Neural progenitor cell (in vitro differentiated cells): ENCODE measurements at regions not wholly inside any gene's neighbourhood (a gene's known extent, or its start where the extent isn't known, plus 50 kb on each side); places are given as distances from the start of the nearest gene placed in this dataset.

Experiments used
- DNase-seq: peaks from one replicate; pipeline ENCODE4 v3.0.0-alpha.2; 2016; ENCODE audit warnings: low spot score
- H2AFZ ChIP-seq: fragments of 200-600 bp; sonication (generic); replicated peaks from 2 replicates; pipeline ENCODE4 v1.6.1; 2016; ENCODE audit warnings: antibody characterized with exemption
- H3F3A ChIP-seq: fragments of 200-600 bp; sonication (generic); 2 replicates; pipeline ENCODE4 v1.6.1; 2016; ENCODE audit warnings: antibody characterized with exemption, low read depth
- H3K27ac ChIP-seq: fragments of 200-600 bp; sonication (generic); 2 replicates; pipeline ENCODE4 v1.5.1; 2016; ENCODE audit warnings: mild to moderate bottlenecking
- H3K27me3 ChIP-seq: fragments of 200-600 bp; sonication (generic); 2 replicates; pipeline ENCODE4 v1.6.1; 2016; ENCODE audit warnings: mild to moderate bottlenecking, moderate library complexity
- H3K36me3 ChIP-seq: fragments of 200-600 bp; sonication (generic); 2 replicates; pipeline ENCODE4 v1.5.1; 2016
- H3K4me1 ChIP-seq: fragments of 200-600 bp; sonication (generic); 2 replicates; pipeline ENCODE4 v1.6.1; 2016; ENCODE audit warnings: mixed run types
- H3K4me2 ChIP-seq: fragments of 200-600 bp; sonication (generic); 2 replicates; pipeline ENCODE4 v1.6.1; 2016
- H3K4me3 ChIP-seq: fragments of 200-600 bp; sonication (generic); 2 replicates; pipeline ENCODE4 v1.5.1; 2016
- H3K79me2 ChIP-seq: fragments of 200-600 bp; sonication (generic); 2 replicates; pipeline ENCODE4 v1.6.1; 2016; ENCODE audit warnings: low read depth
- H3K9ac ChIP-seq: fragments of 200-600 bp; sonication (generic); 2 replicates; pipeline ENCODE4 v1.6.1; 2016
- H3K9me3 ChIP-seq: fragments of 200-600 bp; sonication (generic); 2 replicates; pipeline ENCODE4 v1.5.1; 2016; ENCODE audit warnings: low read depth
- H4K20me1 ChIP-seq: fragments of 200-600 bp; sonication (generic); 2 replicates; pipeline ENCODE4 v1.6.1; 2016; ENCODE audit warnings: low read depth
- H3K27ac Mint-ChIP-seq: 3 replicates; pipeline ENCODE4 v1.8.0; 2021; ENCODE audit warnings: mixed read lengths
- H3K27me3 Mint-ChIP-seq: 2 replicates; pipeline ENCODE4 v1.8.0; 2022; ENCODE audit warnings: low read depth, mild to moderate bottlenecking, inconsistent platforms, moderate library complexity, mixed read lengths; ENCODE audit not compliant: insufficient read depth
- H3K36me3 Mint-ChIP-seq: 3 replicates; pipeline ENCODE4 v1.8.0; 2021; ENCODE audit warnings: mixed read lengths
- H3K4me1 Mint-ChIP-seq: 3 replicates; pipeline ENCODE4 v1.8.0; 2021; ENCODE audit warnings: mixed read lengths
- H3K4me3 Mint-ChIP-seq: 3 replicates; pipeline ENCODE4 v1.8.0; 2021; ENCODE audit warnings: mild to moderate bottlenecking, moderate library complexity, mixed read lengths
- H3K9me3 Mint-ChIP-seq: 3 replicates; pipeline ENCODE4 v1.8.0; 2020; ENCODE audit warnings: mixed read lengths
- EZH2 ChIP-seq: fragments of 200-600 bp; sonication (generic); IDR thresholded peaks from 2 replicates; pipeline ENCODE4 v1.6.1; 2017; ENCODE audit warnings: antibody characterized with exemption, mild to moderate bottlenecking, moderate library complexity
- EZH2phosphoT487 ChIP-seq: fragments of 200-600 bp; sonication (generic); IDR thresholded peaks from 2 replicates; pipeline ENCODE4 v1.6.1; 2017; ENCODE audit warnings: antibody characterized with exemption
- TF ChIP-seq, protein P1 (sequence below): fragments of 200-600 bp; sonication (generic); IDR thresholded peaks from 2 replicates; pipeline ENCODE4 v1.5.1; 2017; ENCODE audit warnings: antibody characterized with exemption, mild to moderate bottlenecking

DNA sequence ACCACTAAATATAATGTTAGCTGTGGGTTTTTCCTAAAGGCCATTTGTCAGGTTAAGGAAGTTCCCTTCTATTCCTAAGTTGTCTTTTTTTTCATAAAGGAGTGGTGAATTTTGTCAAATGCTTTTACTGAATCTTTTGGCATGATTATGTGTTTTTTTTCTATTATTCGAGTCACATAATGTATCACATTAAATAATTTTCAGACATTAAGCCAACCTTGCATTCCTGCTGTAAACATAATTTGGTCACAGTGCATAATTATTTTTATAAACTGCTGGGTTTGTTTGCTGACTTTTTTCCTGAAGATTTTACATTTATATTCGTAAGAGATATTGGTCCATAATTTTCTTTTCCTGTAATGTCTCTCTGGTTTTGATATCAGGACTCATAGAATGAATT is 101.8 kb upstream of the SPRED1 start:
- H3K9ac ChIP-seq: no peak overlapping the region
- Mint-ChIP-seq H3K4me1 (peaks cover 7% of the 10 kb centered on the region), H3K27ac (no peak overlapping the region), H3K27me3 (no peaks in the 10 kb centered on the region), H3K36me3 (peaks cover 1% of the 10 kb centered on the region), H3K4me3 (no peak overlapping the region), H3K9me3 (peaks cover 34% of the 10 kb centered on the region)
- no peaks in the 10 kb centered on the region for H3K36me3 ChIP-seq
- no peak for DNase-seq
- peaks cover 2% of the 10 kb centered on the region for H3F3A ChIP-seq
- H3K4me3 ChIP-seq: no peak overlapping the region
- no peaks in the 10 kb centered on the region for H3K79me2 ChIP-seq
- no peak overlapping the region for H3K27ac ChIP-seq
- no peaks in the 10 kb centered on the region for H3K27me3 ChIP-seq
- TF ChIP-seq, protein P1, sequence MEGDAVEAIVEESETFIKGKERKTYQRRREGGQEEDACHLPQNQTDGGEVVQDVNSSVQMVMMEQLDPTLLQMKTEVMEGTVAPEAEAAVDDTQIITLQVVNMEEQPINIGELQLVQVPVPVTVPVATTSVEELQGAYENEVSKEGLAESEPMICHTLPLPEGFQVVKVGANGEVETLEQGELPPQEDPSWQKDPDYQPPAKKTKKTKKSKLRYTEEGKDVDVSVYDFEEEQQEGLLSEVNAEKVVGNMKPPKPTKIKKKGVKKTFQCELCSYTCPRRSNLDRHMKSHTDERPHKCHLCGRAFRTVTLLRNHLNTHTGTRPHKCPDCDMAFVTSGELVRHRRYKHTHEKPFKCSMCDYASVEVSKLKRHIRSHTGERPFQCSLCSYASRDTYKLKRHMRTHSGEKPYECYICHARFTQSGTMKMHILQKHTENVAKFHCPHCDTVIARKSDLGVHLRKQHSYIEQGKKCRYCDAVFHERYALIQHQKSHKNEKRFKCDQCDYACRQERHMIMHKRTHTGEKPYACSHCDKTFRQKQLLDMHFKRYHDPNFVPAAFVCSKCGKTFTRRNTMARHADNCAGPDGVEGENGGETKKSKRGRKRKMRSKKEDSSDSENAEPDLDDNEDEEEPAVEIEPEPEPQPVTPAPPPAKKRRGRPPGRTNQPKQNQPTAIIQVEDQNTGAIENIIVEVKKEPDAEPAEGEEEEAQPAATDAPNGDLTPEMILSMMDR: no peak
- TF ChIP-seq EZH2phosphoT487 (no peak), EZH2 (no peak)
- peaks cover 8% of the 10 kb centered on the region for H3K4me1 ChIP-seq
- peaks cover 5% of the 10 kb centered on the region for H3K9me3 ChIP-seq
- H3K4me2 ChIP-seq: no peak overlapping the region
- no peak overlapping the region for H2AFZ ChIP-seq
- no peaks in the 10 kb centered on the region for H4K20me1 ChIP-seq

DNA sequence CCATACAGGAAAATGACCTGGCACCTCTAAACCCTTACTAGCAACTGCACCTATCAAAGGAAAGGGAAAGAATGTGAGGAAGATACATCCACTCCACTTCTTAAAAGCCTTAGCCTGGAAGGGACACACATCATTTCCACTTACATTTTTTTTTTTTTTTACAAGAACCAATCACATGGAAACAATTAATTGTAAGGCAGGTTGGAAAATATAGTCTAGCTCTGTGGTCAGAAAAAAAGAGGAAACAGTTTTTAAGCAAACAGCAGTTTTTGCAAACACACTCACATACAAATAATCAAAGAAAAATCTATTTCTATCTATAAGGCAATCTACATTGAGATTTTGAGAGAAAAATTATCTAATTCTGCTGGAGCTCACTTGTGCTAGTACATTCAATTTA is 98.9 kb upstream of the SPRED1 start:
- DNase-seq: no peak
- H3K36me3 Mint-ChIP-seq: peaks cover 1% of the 10 kb centered on the region
- TF ChIP-seq, protein P1: no peak
- TF ChIP-seq EZH2 (no peak), EZH2phosphoT487 (no peak)
- no peak overlapping the region for H3K27ac Mint-ChIP-seq
- no peaks in the 10 kb centered on the region for H4K20me1 ChIP-seq
- H3K27me3 Mint-ChIP-seq: peaks cover 2% of the 10 kb centered on the region
- H3K4me2 ChIP-seq: no peak overlapping the region
- no peak overlapping the region for H3K4me3 Mint-ChIP-seq
- no peaks in the 10 kb centered on the region for H3K36me3 ChIP-seq
- H3K4me1 Mint-ChIP-seq: peaks cover 3% of the 10 kb centered on the region
- H3K27me3 ChIP-seq: no peaks in the 10 kb centered on the region
- no peaks in the 10 kb centered on the region for H3F3A ChIP-seq
- H2AFZ ChIP-seq: no peak overlapping the region
- no peak overlapping the region for H3K27ac ChIP-seq
- H3K4me1 ChIP-seq: no peaks in the 10 kb centered on the region
- H3K79me2 ChIP-seq: no peaks in the 10 kb centered on the region
- no peak overlapping the region for H3K4me3 ChIP-seq
- H3K9me3 ChIP-seq: peaks cover 12% of the 10 kb centered on the region
- H3K9ac ChIP-seq: no peak overlapping the region
- peaks cover 48% of the 10 kb centered on the region for H3K9me3 Mint-ChIP-seq

DNA sequence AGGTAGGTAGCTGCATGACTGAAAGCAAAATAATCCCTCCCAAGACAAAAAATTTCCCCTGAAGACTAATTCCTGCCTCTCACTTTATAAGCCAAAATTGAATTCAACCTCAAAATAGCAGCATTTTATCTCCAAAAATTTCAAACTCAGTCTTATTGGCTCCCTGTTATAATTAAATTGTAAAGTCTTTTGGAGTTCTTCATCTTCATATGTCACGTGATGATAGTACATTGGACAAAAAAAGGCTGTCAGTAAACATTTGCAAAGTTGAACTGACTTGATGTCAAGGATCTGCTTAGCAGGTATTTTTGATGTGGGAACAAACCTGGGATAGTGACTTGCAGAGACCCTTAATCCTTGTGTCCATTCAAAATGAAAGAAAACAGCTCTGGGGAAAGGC is 98.4 kb upstream of the SPRED1 start:
- Histone ChIP-seq H3K36me3 (no peaks in the 10 kb centered on the region), H3K79me2 (no peaks in the 10 kb centered on the region), H3K4me1 (no peaks in the 10 kb centered on the region), H3K9me3 (peaks cover 12% of the 10 kb centered on the region), H4K20me1 (no peaks in the 10 kb centered on the region), H3K4me2 (no peak overlapping the region), H3K4me3 (no peak overlapping the region), H3F3A (no peaks in the 10 kb centered on the region), H3K27ac (no peak overlapping the region), H3K27me3 (no peaks in the 10 kb centered on the region), H2AFZ (no peak overlapping the region), H3K9ac (no peak overlapping the region)
- H3K4me3 Mint-ChIP-seq: no peak overlapping the region
- TF ChIP-seq EZH2phosphoT487 (no peak), EZH2 (no peak)
- TF ChIP-seq, protein P1: no peak
- H3K4me1 Mint-ChIP-seq: peaks cover 6% of the 10 kb centered on the region
- H3K27ac Mint-ChIP-seq: no peak overlapping the region
- H3K36me3 Mint-ChIP-seq: peaks cover 1% of the 10 kb centered on the region
- peaks cover 2% of the 10 kb centered on the region for H3K27me3 Mint-ChIP-seq
- no peak for DNase-seq
- peaks cover 46% of the 10 kb centered on the region for H3K9me3 Mint-ChIP-seq

GRCh38 chr15:38154837-38155236 is 97.8 kb upstream of the SPRED1 start:
- H3K9ac ChIP-seq: no peak overlapping the region
- Mint-ChIP-seq H3K9me3 (peaks cover 41% of the 10 kb centered on the region), H3K4me1 (peaks cover 6% of the 10 kb centered on the region), H3K27me3 (peaks cover 2% of the 10 kb centered on the region), H3K4me3 (no peak overlapping the region), H3K27ac (no peak overlapping the region), H3K36me3 (peaks cover 1% of the 10 kb centered on the region)
- H3K9me3 ChIP-seq: peaks cover 12% of the 10 kb centered on the region
- no peaks in the 10 kb centered on the region for H3K4me1 ChIP-seq
- no peaks in the 10 kb centered on the region for H3K27me3 ChIP-seq
- H3K4me3 ChIP-seq: no peak overlapping the region
- H3K27ac ChIP-seq: no peak overlapping the region
- DNase-seq: no peak
- no peak overlapping the region for H3K4me2 ChIP-seq
- no peaks in the 10 kb centered on the region for H4K20me1 ChIP-seq
- no peaks in the 10 kb centered on the region for H3K36me3 ChIP-seq
- no peaks in the 10 kb centered on the region for H3F3A ChIP-seq
- H3K79me2 ChIP-seq: no peaks in the 10 kb centered on the region
- TF ChIP-seq EZH2 (no peak), EZH2phosphoT487 (no peak)
- TF ChIP-seq, protein P1: no peak
- no peak overlapping the region for H2AFZ ChIP-seq
